ENCODE measurements at regions not wholly inside any gene's neighbourhood (a gene's known extent, or its start where the extent isn't known, plus 50 kb on each side); places are given as distances from the start of the nearest gene placed in this dataset.

DNA sequence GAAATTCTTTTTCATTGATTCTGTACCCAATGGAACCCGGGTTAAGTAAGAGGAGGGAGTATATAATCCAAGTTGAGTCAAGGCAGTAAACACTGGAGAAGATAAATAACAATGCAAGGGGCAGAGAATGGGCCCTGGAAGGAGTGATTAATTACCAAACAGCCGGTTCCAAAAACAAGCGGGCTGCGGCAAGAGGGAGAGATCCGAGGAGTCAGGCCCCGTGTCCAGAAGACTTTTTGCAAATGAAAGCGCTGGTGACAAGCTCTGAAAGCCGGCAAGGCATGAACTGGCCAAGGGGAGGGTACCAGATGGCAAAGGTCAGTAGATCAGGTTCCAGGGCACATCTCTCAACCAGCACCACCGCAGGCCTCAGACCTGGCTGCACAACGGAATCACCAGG lies 294.9 kb downstream of the BCOR start:
- DNase-seq (ENCODE audit: low read depth in 2 of 2) = no peak

DNA sequence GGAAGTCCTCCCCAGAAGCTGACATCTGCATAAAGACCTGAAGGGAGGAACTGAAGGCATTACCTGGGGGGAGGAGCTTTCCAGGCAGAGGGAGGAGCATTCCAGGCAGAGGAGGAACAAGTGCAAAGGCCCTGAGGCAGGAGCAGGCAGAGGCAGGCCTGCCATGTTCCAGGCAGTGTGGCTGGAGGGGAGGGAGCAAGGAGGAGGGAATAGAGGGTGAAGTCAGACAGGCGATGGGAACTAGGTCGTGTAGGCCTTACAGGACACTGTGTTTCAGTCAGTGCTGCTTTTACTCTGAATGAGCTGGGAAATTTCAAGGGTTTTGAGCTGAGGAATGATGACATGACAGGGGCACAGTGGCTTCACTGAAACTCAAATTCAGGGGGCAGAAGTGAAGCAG lies 292.7 kb downstream of the BCOR start:
- no peak for DNase-seq (ENCODE audit: low read depth in 2 of 2)

GRCh38 chrX:39805825-39806224 lies 291.9 kb downstream of the BCOR start:
- no peak for DNase-seq (ENCODE audit: low read depth in 2 of 2)

DNA sequence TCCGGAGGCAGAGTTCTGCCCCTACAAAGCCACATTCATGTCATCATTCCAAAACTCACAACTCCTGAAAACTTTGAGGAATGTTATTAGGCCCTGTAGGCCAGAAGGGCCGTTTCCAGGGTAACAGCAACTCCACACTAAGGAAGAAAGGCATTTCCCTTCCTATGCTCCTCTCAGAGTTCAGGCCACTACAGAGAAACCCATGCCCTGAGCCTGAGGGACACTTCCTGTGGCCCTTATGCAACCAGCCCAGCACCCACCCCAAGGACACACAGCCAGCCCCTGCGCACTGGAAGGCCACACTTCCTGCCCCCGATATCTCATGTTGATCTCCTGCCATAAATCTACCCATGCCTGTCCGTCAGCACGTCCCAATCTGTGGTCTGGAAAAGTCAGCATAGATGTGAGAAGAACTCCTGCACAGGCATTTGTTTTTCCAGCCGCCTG lies 289.3 kb downstream of the BCOR start:
- DNase-seq (ENCODE audit: low read depth in 2 of 2) = no peak

DNA sequence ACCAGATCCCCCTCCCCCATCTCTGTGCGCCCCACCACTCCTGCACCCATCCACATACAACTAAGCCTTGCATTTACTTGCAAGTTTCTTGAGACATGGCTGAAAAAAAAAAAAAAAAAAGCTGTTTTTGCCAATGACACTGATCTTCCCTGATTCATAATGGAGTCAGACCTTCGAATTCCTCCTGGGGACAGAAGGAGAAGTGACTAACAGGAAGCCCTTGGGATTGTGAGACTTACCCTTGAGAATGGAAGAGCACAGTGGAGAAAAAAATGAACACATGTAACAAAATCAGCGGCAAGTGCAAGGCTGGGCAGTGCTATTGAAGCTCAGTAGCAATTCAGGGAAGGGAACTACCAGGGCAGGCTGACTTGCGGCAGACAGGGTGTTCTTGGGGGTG lies 288.4 kb downstream of the BCOR start:
- no peak for DNase-seq (ENCODE audit: low read depth in 2 of 2)

- DNase-seq (ENCODE audit: low read depth in 2 of 2) = no peak
Observed at GRCh38 chrX:39810901-39811300, 286.9 kb downstream of the BCOR start.

- DNase-seq (ENCODE audit: low read depth in 2 of 2) = no peak
Observed at GRCh38 chrX:39811376-39811775, 286.4 kb downstream of the BCOR start.

- no peak for DNase-seq (ENCODE audit: low read depth in 2 of 2)
Observed at GRCh38 chrX:39813631-39814277, 284.0 kb downstream of the BCOR start.

- no peak for DNase-seq (ENCODE audit: low read depth in 2 of 2)
Observed at GRCh38 chrX:39814391-39814790, 283.4 kb downstream of the BCOR start.

DNA sequence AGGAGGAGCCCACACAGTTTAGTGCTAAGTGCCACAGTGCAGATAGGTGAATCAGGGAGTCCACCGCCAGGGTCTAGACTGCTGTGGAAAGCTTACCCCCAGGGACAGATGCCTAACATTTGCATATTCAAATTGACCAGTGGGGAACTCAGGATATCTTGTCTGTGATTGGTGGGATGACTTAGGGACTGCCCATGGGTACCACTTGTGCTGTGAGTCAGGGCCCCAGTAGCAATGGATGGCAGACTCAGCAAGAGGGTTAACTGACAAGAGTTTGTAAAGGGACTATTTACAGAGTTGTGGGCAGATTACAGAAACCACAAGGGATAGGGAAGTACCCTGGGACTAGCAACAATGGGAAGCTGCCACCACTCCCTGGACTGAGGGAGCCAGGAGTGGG lies 282.1 kb downstream of the BCOR start:
- DNase-seq (ENCODE audit: low read depth in 2 of 2) = no peak

- DNase-seq (ENCODE audit: low read depth in 2 of 2) = no peak
Observed at GRCh38 chrX:39816871-39817731, 280.7 kb downstream of the BCOR start.

DNA sequence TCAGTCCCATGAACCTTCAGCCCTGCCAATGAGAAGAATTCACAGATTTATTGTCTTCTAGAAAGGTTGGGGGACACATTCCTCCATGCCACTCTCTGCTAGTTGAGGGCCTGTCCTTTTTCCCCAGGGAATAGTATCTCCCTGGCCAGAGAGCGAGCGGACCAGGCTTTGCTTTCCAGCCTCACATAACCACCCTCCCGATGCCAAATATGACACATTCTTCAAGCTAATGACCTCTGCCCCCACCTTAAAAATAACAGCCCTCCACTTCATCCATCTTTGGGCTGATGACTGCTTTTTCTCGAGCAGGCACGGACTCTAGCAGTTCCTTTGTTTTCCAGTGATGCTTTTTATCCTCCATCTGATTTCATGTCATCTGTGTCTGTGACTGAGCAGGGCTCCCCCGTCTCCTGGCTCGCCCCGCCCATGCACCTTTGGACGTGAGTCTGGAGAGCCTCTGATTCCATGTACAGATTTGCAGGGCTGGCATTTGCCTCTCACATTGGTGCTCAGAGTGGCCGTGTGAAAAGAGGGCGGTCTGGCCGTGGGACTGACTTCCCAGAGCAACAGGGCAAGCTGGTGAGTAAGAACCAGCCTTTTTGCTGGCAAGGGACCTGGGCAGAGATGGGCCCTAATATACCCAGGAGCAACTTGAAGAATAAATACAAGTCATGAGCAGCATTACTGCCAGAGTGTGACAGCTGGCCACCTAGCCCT lies 279.8 kb downstream of the BCOR start:
- no peak for DNase-seq (ENCODE audit: low read depth in 2 of 2)

DNA sequence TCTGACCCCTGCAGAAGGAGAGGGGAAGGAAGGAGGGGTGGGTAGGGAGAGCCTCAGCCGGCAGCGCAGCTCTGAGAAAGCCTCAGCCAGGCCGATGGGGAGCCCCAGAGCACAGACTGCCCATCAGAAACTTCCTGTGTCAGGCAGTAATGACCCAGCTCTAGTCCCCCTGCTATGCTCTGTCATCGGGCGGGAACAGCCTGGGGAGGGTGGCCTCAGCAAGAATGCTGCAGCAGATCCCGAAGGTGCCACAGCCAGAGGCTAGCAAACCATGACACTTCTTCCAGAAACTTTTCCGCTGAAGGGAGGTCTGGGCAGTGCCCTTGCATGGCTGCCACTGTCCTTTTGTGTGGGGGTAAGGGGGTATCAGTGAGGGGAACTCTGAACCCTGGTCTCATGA lies 279.0 kb downstream of the BCOR start:
- DNase-seq (ENCODE audit: low read depth in 2 of 2) = no peak

- no peak for DNase-seq (ENCODE audit: low read depth in 2 of 2)
Observed at GRCh38 chrX:39819921-39820849, 277.6 kb downstream of the BCOR start.

- DNase-seq (ENCODE audit: low read depth in 2 of 2) = no peak
Observed at GRCh38 chrX:39820938-39821708, 276.6 kb downstream of the BCOR start.

- DNase-seq (ENCODE audit: low read depth in 2 of 2) = no peak
Observed at GRCh38 chrX:39821709-39822095, 276.1 kb downstream of the BCOR start.

DNA sequence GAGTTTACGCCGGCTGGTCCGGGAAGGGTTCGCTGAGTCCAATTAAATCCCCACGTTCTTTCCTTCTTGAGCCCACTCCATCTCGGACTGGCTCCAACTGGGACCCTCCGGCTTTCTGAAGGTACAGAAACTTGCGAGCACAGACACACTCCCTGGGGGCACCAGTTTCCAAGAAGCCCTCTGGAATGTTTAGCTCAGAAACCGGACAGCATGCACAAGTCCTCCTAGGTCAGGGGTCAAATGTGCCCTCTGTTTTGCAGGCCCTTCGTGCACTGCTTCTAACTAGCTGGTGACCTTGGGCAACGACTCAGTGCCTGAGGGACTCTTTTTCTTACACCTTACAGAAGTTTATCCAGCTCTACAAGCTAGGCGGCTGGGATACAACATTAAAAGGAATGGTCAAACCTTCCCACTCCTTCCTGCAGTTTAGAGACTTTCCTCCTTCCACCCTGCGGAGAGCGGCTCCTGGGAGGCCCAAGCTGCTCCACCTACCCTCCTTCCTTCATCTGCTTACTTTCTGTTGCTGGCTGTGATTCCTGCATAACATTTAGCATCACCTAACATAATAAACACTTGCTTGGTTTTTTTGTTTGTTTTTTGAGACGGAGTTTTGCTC lies 275.5 kb downstream of the BCOR start:
- DNase-seq (ENCODE audit: low read depth in 2 of 2) = no peak

- no peak for DNase-seq (ENCODE audit: low read depth in 2 of 2)
Observed at GRCh38 chrX:39823424-39823823, 274.3 kb downstream of the BCOR start.

DNA sequence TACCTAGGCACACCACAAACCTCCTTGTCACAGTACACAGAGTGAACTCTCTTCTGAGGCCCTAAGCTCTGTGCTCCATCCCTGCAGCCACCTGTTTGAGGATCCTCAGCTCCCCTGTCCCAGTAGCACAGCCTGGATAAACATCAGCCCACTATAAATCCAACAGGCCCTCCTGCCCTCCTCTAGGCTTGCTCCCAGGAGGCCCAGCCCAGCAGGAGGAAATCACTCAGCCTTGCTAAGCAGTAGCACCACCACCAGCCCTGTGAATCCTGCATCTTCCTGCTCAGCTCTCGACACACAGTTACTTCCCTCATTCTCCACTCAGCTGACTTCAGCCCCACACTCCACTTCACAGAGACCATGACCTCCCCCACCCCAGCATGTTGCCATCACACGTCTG lies 273.9 kb downstream of the BCOR start:
- no peak for DNase-seq (ENCODE audit: low read depth in 2 of 2)

- DNase-seq (ENCODE audit: low read depth in 2 of 2) = no peak
Observed at GRCh38 chrX:39826813-39827543, 270.8 kb downstream of the BCOR start.

All from activated CD4-positive, alpha-beta T cell treated with anti-CD3 and anti-CD28 coated beads for 24 hours (primary cell).